GM23338 (cell line): ENCODE measurements at regions not wholly inside any gene's neighbourhood (a gene's known extent, or its start where the extent isn't known, plus 50 kb on each side); places are given as distances from the start of the nearest gene placed in this dataset.

Experiments
- ATAC-seq: fragments of 200-7000 bp; cut with Tn5 transposase; 3 replicates; pipeline ENCODE4 v1.9.1; 2020
- DNase-seq: peaks from one replicate; pipeline ENCODE4 v3.0.0-alpha.2; 2015; ENCODE audit warnings: low spot score
- H2AFZ ChIP-seq: fragments of 200-600 bp; sonication (generic); 2 replicates; pipeline ENCODE4 v1.8.0; 2016; ENCODE audit warnings: antibody characterized with exemption, mild to moderate bottlenecking, moderate library complexity
- H3F3A ChIP-seq: fragments of 200-600 bp; sonication (generic); replicated peaks from 2 replicates; pipeline ENCODE4 v1.8.0; 2017; ENCODE audit warnings: antibody characterized with exemption, mixed run types, low read depth
- H3K27ac ChIP-seq: fragments of 200-600 bp; sonication (generic); 2 replicates; pipeline ENCODE4 v1.6.1; 2016; ENCODE audit warnings: low read depth
- H3K27me3 ChIP-seq: fragments of 200-600 bp; sonication (generic); 2 replicates; pipeline ENCODE4 v1.8.0; 2016; ENCODE audit warnings: mild to moderate bottlenecking, mixed run types, moderate library complexity; ENCODE audit not compliant: insufficient read depth
- H3K36me3 ChIP-seq: fragments of 200-600 bp; sonication (generic); 2 replicates; pipeline ENCODE4 v1.8.0; 2016; ENCODE audit warnings: mild to moderate bottlenecking; ENCODE audit not compliant: insufficient read depth
- H3K4me1 ChIP-seq: fragments of 200-600 bp; sonication (generic); 2 replicates; pipeline ENCODE4 v1.8.0; 2016; ENCODE audit warnings: mild to moderate bottlenecking, moderate library complexity; ENCODE audit not compliant: insufficient read depth
- H3K4me2 ChIP-seq: fragments of 200-600 bp; sonication (generic); 2 replicates; pipeline ENCODE4 v1.7.1; 2017; ENCODE audit warnings: mixed run types
- H3K4me3 ChIP-seq: fragments of 200-600 bp; sonication (generic); 2 replicates; pipeline ENCODE4 v1.6.1; 2016; ENCODE audit warnings: mixed run types
- H3K79me2 ChIP-seq: fragments of 200-600 bp; sonication (generic); replicated peaks from 2 replicates; pipeline ENCODE4 v1.8.0; 2017; ENCODE audit warnings: mild to moderate bottlenecking; ENCODE audit not compliant: insufficient read depth
- H3K9me2 ChIP-seq: fragments of 200-600 bp; sonication (generic); 2 replicates; pipeline ENCODE4 v1.8.0; 2017; ENCODE audit not compliant: insufficient read depth
- H4K20me1 ChIP-seq: fragments of 200-600 bp; sonication (generic); replicated peaks from 2 replicates; pipeline ENCODE4 v1.8.0; 2017; ENCODE audit warnings: mild to moderate bottlenecking; ENCODE audit not compliant: insufficient read depth
- H3K27ac Mint-ChIP-seq: 2 replicates; pipeline ENCODE4 v1.8.0; 2020; ENCODE audit warnings: inconsistent platforms, mild to moderate bottlenecking, moderate library complexity, mixed read lengths
- H3K27me3 Mint-ChIP-seq: 3 replicates; pipeline ENCODE4 v1.8.0; 2022; ENCODE audit warnings: low read depth, mild to moderate bottlenecking, moderate library complexity, mixed read lengths, inconsistent platforms; ENCODE audit not compliant: insufficient read depth, poor library complexity
- H3K36me3 Mint-ChIP-seq: 3 replicates; pipeline ENCODE4 v1.8.0; 2021; ENCODE audit warnings: low read depth, mild to moderate bottlenecking, inconsistent platforms, moderate library complexity, mixed read lengths
- H3K4me1 Mint-ChIP-seq: 3 replicates; pipeline ENCODE4 v1.8.0; 2020; ENCODE audit warnings: mild to moderate bottlenecking, inconsistent platforms, mixed read lengths
- H3K4me3 Mint-ChIP-seq: 3 replicates; pipeline ENCODE4 v1.8.0; 2021; ENCODE audit warnings: moderate library complexity, mild to moderate bottlenecking, inconsistent platforms, mixed read lengths
- H3K9me3 Mint-ChIP-seq: 3 replicates; pipeline ENCODE4 v1.8.0; 2020; ENCODE audit warnings: moderate library complexity, mild to moderate bottlenecking, inconsistent platforms, mixed read lengths
- CREB1 ChIP-seq: fragments of 250-450 bp; sonication (Bioruptor Pico); IDR thresholded peaks from 2 replicates; pipeline ENCODE4 v1.5.0; 2020; ENCODE audit warnings: low read depth, mild to moderate bottlenecking, moderate library complexity
- CTCF ChIP-seq, 2 experiments: fragments of 200-600 bp in 1 of 2; sonication (generic) in 1 of 2; conservative IDR thresholded peaks; 2 replicates each; pipeline versions ENCODE4 v1.5.1 to v1.6.1; 2016 to 2017; ENCODE audit warnings: antibody characterized with exemption in 2 of 2, low read depth in 2 of 2, mild to moderate bottlenecking in 2 of 2, moderate library complexity in 1 of 2
- ETS1 ChIP-seq: IDR thresholded peaks from 2 replicates; pipeline ENCODE4 v1.6.1; 2016; ENCODE audit warnings: antibody characterized with exemption
- JUNB ChIP-seq: IDR thresholded peaks from one replicate; pipeline ENCODE4 v1.6.1; 2016; ENCODE audit warnings: antibody characterized with exemption; ENCODE audit not compliant: unreplicated experiment
- NANOG ChIP-seq: IDR thresholded peaks from 2 replicates; pipeline ENCODE4 v1.6.1; 2016; ENCODE audit warnings: antibody characterized with exemption, borderline replicate concordance
- POLR2AphosphoS5 ChIP-seq: IDR thresholded peaks from 2 replicates; pipeline ENCODE4 v1.6.1; 2016; ENCODE audit warnings: antibody characterized with exemption, low read depth
- REST ChIP-seq: IDR thresholded peaks from one replicate; pipeline ENCODE4 v1.6.1; 2018; ENCODE audit warnings: antibody characterized with exemption; ENCODE audit not compliant: unreplicated experiment
- ZNF114 ChIP-seq: fragments of 250-450 bp; sonication (Bioruptor Pico); IDR thresholded peaks from 2 replicates; pipeline ENCODE4 v1.5.0; 2020; ENCODE audit warnings: mild to moderate bottlenecking, moderate library complexity
- ZNF331 ChIP-seq: fragments of 250-450 bp; sonication (Bioruptor Pico); IDR thresholded peaks from 2 replicates; pipeline ENCODE4 v1.5.0; 2020; ENCODE audit warnings: low read depth, mild to moderate bottlenecking, moderate library complexity
- ZNF462 ChIP-seq: fragments of 250-450 bp; sonication (Bioruptor Pico); IDR thresholded peaks from 2 replicates; pipeline ENCODE4 v1.5.0; 2020; ENCODE audit warnings: mild to moderate bottlenecking, moderate library complexity

- no peaks in the 10 kb centered on the region for H3K9me2 ChIP-seq
- no peaks in the 10 kb centered on the region for H3F3A ChIP-seq
- DNase-seq (no peak), ATAC-seq (no peak)
- Mint-ChIP-seq H3K4me3 (no peak overlapping the region), H3K27ac (no peak overlapping the region), H3K9me3 (no peaks in the 10 kb centered on the region), H3K27me3 (no peaks in the 10 kb centered on the region), H3K36me3 (no peaks in the 10 kb centered on the region), H3K4me1 (peaks cover 4% of the 10 kb centered on the region; the same call in 2 of the 3 replicates)
- H2AFZ ChIP-seq, result no peak overlapping the region
- no peak overlapping the region for H3K27ac ChIP-seq
- no peak overlapping the region for H3K4me3 ChIP-seq
- no peaks in the 10 kb centered on the region for H3K36me3 ChIP-seq
- no peaks in the 10 kb centered on the region for H3K4me1 ChIP-seq
- no peaks in the 10 kb centered on the region for H4K20me1 ChIP-seq
- no peak overlapping the region for H3K4me2 ChIP-seq
- H3K79me2 ChIP-seq, result no peaks in the 10 kb centered on the region
- no peaks in the 10 kb centered on the region for H3K27me3 ChIP-seq
- TF ChIP-seq CTCF (conservative IDR thresholded peaks at IDR 0.05; ENCODE audit: low read depth in 2 of 2) (no peak), ZNF114 (CRISPR knock-in tag) (no peak), NANOG (no peak), ZNF462 (no peak), ZNF331 (no peak), CREB1 (CRISPR knock-in tag) (no peak), JUNB (no peak), POLR2AphosphoS5 (no peak), ETS1 (no peak), REST (no peak)
Observed at GRCh38 chr9:18348083-18348475, 125.9 kb upstream of the ADAMTSL1 start.
